ENCODE measurements at regions not wholly inside any gene's neighbourhood (a gene's known extent, or its start where the extent isn't known, plus 50 kb on each side); places are given as distances from the start of the nearest gene placed in this dataset.

DNA sequence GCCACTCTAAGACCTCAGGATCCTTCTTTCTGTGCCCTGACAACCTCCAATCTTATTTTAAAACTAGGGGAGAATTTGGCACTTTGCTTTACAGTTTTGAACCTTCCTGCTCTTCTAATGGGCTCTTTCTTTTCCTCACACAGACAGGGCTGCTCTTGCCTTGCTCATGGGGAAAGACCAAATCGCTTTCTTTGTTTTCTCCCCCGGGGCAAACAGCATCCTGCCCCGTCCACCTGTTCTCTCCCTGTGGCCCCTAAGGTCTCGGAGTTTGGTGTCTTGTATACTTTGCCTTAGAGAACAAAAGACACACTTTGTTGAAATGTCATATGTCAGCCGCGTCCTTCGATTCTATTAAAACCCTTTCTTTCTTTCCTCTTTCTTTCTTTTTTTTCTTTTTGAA lies 306.7 kb upstream of the SALL1 start:
- DNase-seq (ENCODE audit: low spot score): no peak
- Histone ChIP-seq H3K4me3 (no peak overlapping the region), H3K27ac (no peak overlapping the region)
- TF ChIP-seq, protein P1, sequence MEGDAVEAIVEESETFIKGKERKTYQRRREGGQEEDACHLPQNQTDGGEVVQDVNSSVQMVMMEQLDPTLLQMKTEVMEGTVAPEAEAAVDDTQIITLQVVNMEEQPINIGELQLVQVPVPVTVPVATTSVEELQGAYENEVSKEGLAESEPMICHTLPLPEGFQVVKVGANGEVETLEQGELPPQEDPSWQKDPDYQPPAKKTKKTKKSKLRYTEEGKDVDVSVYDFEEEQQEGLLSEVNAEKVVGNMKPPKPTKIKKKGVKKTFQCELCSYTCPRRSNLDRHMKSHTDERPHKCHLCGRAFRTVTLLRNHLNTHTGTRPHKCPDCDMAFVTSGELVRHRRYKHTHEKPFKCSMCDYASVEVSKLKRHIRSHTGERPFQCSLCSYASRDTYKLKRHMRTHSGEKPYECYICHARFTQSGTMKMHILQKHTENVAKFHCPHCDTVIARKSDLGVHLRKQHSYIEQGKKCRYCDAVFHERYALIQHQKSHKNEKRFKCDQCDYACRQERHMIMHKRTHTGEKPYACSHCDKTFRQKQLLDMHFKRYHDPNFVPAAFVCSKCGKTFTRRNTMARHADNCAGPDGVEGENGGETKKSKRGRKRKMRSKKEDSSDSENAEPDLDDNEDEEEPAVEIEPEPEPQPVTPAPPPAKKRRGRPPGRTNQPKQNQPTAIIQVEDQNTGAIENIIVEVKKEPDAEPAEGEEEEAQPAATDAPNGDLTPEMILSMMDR (IDR thresholded peaks at IDR 0.05): no peak

DNA sequence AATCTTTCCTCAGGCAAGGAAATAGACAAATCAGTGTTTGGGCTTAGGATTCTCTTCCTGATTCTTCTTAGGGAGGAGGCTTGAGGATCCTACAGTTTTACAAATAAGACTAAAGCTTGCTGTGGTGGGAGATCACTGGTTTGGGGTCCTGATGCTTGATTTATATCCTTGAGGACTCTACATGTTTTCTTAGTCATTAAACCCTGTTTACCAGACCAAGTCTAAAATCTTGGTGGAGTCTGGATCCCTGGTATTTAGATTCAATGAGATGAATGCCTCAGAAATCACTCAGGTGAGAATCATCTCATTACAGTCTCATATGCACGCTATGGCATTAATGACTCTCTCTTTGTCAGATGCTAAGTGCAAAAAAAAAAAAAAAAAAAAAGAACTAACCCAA lies 304.3 kb upstream of the SALL1 start:
- DNase-seq (ENCODE audit: low spot score): no peak
- H3K27ac ChIP-seq: no peak overlapping the region
- no peak overlapping the region for H3K4me3 ChIP-seq
- TF ChIP-seq, protein P1 (IDR thresholded peaks at IDR 0.05): no peak

DNA sequence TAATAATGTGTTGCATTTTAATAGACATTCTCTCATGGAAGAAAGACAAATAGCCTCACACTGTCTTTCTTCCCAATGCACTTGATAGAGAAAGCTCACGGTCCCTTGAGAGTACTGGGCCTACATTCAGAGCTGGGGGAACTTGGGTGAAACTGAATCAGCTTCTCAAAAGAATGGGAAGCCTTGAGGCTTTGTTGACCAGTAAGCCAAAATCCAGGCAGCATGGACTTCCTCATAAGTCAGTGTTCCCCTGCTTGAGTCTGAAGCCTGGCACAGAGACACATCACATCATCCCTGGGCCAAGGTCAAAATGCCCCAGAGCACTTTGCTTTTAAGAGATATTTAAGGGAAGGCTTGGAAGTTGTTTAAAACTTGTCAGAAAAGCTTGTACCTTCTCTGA lies 302.2 kb upstream of the SALL1 start:
- no peak for DNase-seq (ENCODE audit: low spot score)
- no peak overlapping the region for H3K27ac ChIP-seq
- TF ChIP-seq, protein P1 (IDR thresholded peaks at IDR 0.05): no peak
- H3K4me3 ChIP-seq: no peak overlapping the region

DNA sequence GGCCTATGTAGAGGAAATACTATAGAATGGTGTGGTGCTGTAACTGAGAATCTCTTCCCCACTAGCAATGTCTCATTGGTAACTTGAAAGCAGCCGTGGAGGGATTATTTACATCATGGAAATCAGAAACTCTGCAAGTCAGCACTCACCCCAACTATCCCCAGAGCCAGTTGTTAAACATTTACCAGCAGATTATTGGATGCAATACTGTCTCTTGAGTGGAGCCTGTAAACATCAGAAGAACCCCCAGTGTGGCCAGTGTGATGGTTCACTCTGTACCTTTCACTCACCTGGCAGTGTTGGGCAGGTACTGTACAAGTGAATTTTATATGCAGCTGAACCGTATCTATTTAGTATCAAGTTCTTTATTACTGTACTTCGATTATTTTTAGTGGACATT lies 299.8 kb upstream of the SALL1 start:
- Histone ChIP-seq H3K4me3 (no peak overlapping the region), H3K27ac (no peak overlapping the region)
- TF ChIP-seq, protein P1 (IDR thresholded peaks at IDR 0.05): no peak
- DNase-seq (ENCODE audit: low spot score): no peak

DNA sequence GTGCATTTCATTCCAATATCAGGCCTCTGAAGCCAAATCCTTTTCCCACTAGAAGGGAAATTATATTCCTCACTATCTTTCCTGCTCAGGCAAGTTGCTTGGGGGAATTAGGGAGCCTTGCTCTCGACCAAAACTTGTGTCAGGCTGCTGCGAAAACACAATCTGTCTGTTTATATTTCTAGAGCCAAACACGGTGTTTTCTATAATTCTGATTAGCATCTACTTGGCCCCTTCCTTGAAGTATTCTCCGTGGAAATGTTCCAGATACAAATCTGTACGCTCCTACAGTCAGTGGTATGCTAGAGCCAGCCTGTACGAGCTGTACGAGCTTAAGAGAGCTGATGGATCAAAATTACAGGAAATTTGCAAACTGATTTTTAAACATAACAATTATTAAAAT lies 299.3 kb upstream of the SALL1 start:
- DNase-seq (ENCODE audit: low spot score): no peak
- TF ChIP-seq, protein P1 (IDR thresholded peaks at IDR 0.05): no peak
- no peak overlapping the region for H3K27ac ChIP-seq
- no peak overlapping the region for H3K4me3 ChIP-seq

DNA sequence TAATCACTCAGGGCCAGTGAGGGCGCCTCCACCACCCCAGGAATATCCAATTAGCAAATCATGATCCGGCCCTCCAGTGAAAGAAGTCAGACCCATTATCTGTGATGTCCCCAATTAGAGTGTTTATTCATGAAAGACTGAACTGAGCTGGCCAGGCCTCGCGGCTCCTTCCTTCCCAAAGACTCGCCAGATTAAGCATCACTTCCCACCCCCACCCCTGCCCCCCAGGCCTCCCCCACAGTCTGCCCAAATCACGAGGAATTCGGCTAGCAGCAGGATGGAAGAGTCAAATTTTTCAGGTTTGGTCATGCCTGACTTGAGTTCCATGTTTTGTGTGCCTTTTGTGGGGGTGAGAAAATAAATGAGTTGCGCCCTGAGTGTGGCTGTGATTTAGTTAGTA lies 298.4 kb upstream of the SALL1 start:
- Histone ChIP-seq H3K27ac (no peak overlapping the region), H3K4me3 (no peak overlapping the region)
- TF ChIP-seq, protein P1 (IDR thresholded peaks at IDR 0.05): no peak
- DNase-seq (ENCODE audit: low spot score): no peak

DNA sequence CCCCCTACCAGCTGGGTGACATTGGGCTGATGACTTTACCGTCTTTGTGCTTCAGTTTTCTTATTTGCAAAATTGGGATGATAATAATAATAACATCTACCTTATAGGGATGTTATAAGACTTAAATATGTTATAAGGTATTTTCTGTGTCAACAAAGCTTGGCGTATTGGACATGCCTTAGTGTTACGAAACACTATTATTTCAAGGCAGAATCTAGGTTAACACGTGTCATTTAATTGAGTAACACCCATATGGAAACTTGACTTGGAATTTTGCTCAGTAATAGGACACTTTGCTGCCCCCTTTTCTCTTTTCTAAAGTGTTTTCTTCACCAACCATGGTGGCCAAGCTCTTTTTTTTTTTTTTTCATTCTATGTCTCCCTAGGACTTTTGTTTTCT lies 294.2 kb upstream of the SALL1 start:
- no peak overlapping the region for H3K27ac ChIP-seq
- no peak overlapping the region for H3K4me3 ChIP-seq
- DNase-seq (ENCODE audit: low spot score): no peak
- TF ChIP-seq, protein P1 (IDR thresholded peaks at IDR 0.05): no peak
